Testis (tissue), 2 donors: ENCODE measurements at regions not wholly inside any gene's neighbourhood (a gene's known extent, or its start where the extent isn't known, plus 50 kb on each side); places are given as distances from the start of the nearest gene placed in this dataset.

ENCODE experiments used
- CTCF ChIP-seq, 3 experiments: fragments of 450-650 bp in 2 of 3; fragments of 200-600 bp in 1 of 3; sonication (generic) in 1 of 3; IDR thresholded peaks; one replicate each; pipeline ENCODE4 v1.5.1; 2016 to 2019; ENCODE audit warnings: antibody characterized with exemption in 3 of 3, mild to moderate bottlenecking in 2 of 3, moderate library complexity in 1 of 3
- POLR2A ChIP-seq: fragments of 450-650 bp; IDR thresholded peaks from one replicate; pipeline ENCODE4 v1.6.1; 2017; ENCODE audit warnings: antibody characterized with exemption, mild to moderate bottlenecking, moderate library complexity

GRCh38 chr12:68534108-68534507 lies 76.6 kb upstream of the RAP1B start:
- no peak for TF ChIP-seq POLR2A
- no peak for TF ChIP-seq CTCF (IDR thresholded peaks at IDR 0.05)
